Superior temporal gyrus (tissue), 1 donor: ENCODE measurements at regions not wholly inside any gene's neighbourhood (a gene's known extent, or its start where the extent isn't known, plus 50 kb on each side); places are given as distances from the start of the nearest gene placed in this dataset.
A peak's percentile ranks its signal among the peaks of the same experiment; 100 is the strongest.

Source experiments
- DNase-seq: peaks from one replicate; pipeline ENCODE4 v3.0.0-alpha.2; 2016; ENCODE audit errors: extremely low spot score

GRCh38 chr12:25755136-25755970 is 202.3 kb upstream of the LMNTD1 start:
- DNase-seq, result no peak

GRCh38 chr12:25755971-25756260 is 202.6 kb upstream of the RASSF8 start:
- no peak for DNase-seq

- no peak for DNase-seq
These were observed 201.3 kb upstream of the RASSF8 start for GRCh38 chr12:25757037-25757665.

GRCh38 chr12:25759752-25760151 is 198.7 kb upstream of the RASSF8 start:
- no peak for DNase-seq

- no peak for DNase-seq
These were observed 197.1 kb upstream of the RASSF8 start for GRCh38 chr12:25761356-25761755.

- DNase-seq, result no peak
These were observed 194.1 kb upstream of the RASSF8 start for GRCh38 chr12:25764409-25764808.

GRCh38 chr12:25764892-25765291 is 193.6 kb upstream of the RASSF8 start:
- DNase-seq, result no peak

- no peak for DNase-seq
These were observed 190.9 kb upstream of the RASSF8 start for GRCh38 chr12:25767606-25768005.

GRCh38 chr12:25768151-25768550 is 190.3 kb upstream of the RASSF8 start:
- no peak for DNase-seq

- DNase-seq, result no peak
These were observed 189.2 kb upstream of the RASSF8 start for GRCh38 chr12:25769082-25769945.

GRCh38 chr12:25771041-25771440 is 187.4 kb upstream of the RASSF8 start:
- DNase-seq, result no peak

GRCh38 chr12:25771476-25771875 is 187.0 kb upstream of the RASSF8 start:
- DNase-seq, result no peak

GRCh38 chr12:25775968-25776367 is 182.5 kb upstream of the RASSF8 start:
- DNase-seq, result no peak

GRCh38 chr12:25780771-25781170 is 177.7 kb upstream of the RASSF8 start:
- no peak for DNase-seq

- no peak for DNase-seq
These were observed 177.2 kb upstream of the RASSF8 start for GRCh38 chr12:25781232-25781631.

GRCh38 chr12:25783566-25783965 is 174.9 kb upstream of the RASSF8 start:
- no peak for DNase-seq

GRCh38 chr12:25784669-25785068 is 173.8 kb upstream of the RASSF8 start:
- DNase-seq, result no peak

- DNase-seq, result no peak
These were observed 173.3 kb upstream of the RASSF8 start for GRCh38 chr12:25785134-25785533.

- no peak for DNase-seq
These were observed 170.8 kb upstream of the RASSF8 start for GRCh38 chr12:25787701-25788100.

GRCh38 chr12:25788707-25789442 is 169.6 kb upstream of the RASSF8 start:
- DNase-seq, result no peak

- peak; percentile 23 for DNase-seq
These were observed 168.9 kb upstream of the RASSF8 start for GRCh38 chr12:25789541-25789944.

- no peak for DNase-seq
These were observed 166.5 kb upstream of the RASSF8 start for GRCh38 chr12:25792031-25792430.
